HEK293 (cell line): ENCODE measurements at regions not wholly inside any gene's neighbourhood (a gene's known extent, or its start where the extent isn't known, plus 50 kb on each side); places are given as distances from the start of the nearest gene placed in this dataset.

Experiments
- CTCF ChIA-PET: fragments of 350-600 bp; formaldehyde crosslinking; extraction: SDS; loops from one replicate; lab custom pipeline; 2021; ENCODE audit warnings: antibody characterized with exemption; lab: Yijun Ruan, JAX
- POLR2A ChIA-PET: fragments of 300-600 bp; formaldehyde crosslinking; extraction: SDS; loops from one replicate; lab custom pipeline; 2020; ENCODE audit warnings: antibody characterized with exemption, inconsistent platforms; lab: Yijun Ruan, JAX
- H3K27ac ChIP-seq: fragments of 200-500 bp; sonication (Bioruptor generic); 2 replicates; pipeline ENCODE4 v1.5.1; 2014; ENCODE audit warnings: low read depth, low read length, control low read depth, inconsistent platforms; ENCODE audit errors: extremely low read depth
- H3K36me3 ChIP-seq, 2 experiments: fragments of 200-500 bp in 1 of 2; sonication (Bioruptor generic) in 1 of 2; 1 replicate in 1 of 2; 2 replicates in 1 of 2; pipeline ENCODE4 v1.5.1; 2014 to 2017; ENCODE audit warnings: inconsistent platforms in 2 of 2, low read length in 2 of 2; ENCODE audit not compliant: control insufficient read depth in 2 of 2, insufficient read depth in 1 of 2
- H3K4me1 ChIP-seq: fragments of 200-500 bp; sonication (Bioruptor generic); 2 replicates; pipeline ENCODE4 v1.5.1; 2014; ENCODE audit warnings: mild to moderate bottlenecking, low read length, inconsistent platforms; ENCODE audit not compliant: control insufficient read depth, insufficient read depth
- H3K4me3 ChIP-seq: 2 replicates; pipeline ENCODE4 v1.5.1; 2011; ENCODE audit warnings: low read depth, mild to moderate bottlenecking, control low read depth, low read length, moderate library complexity
- H3K9me3 ChIP-seq: fragments of 200-500 bp; sonication (Bioruptor generic); 2 replicates; pipeline ENCODE4 v1.5.1; 2014; ENCODE audit warnings: low read depth, low read length, inconsistent platforms; ENCODE audit not compliant: control insufficient read depth, insufficient read depth
- GLIS1 ChIP-seq: fragments of 450-650 bp; formaldehyde crosslinking; IDR thresholded peaks from 2 replicates; pipeline ENCODE4 v1.5.1; 2016; ENCODE audit warnings: missing biosample characterization, missing genetic modification characterization
- REPIN1 ChIP-seq: fragments of 450-650 bp; formaldehyde crosslinking; IDR thresholded peaks from 2 replicates; pipeline ENCODE4 v1.5.1; 2017; ENCODE audit warnings: missing biosample characterization, missing genetic modification characterization, low read depth
- SALL2 ChIP-seq: fragments of 450-650 bp; formaldehyde crosslinking; IDR thresholded peaks from 2 replicates; pipeline ENCODE4 v1.5.0; 2017; ENCODE audit warnings: missing biosample characterization, mild to moderate bottlenecking, missing genetic modification characterization, borderline replicate concordance
- ZNF280D ChIP-seq: fragments of 450-650 bp; formaldehyde crosslinking; IDR thresholded peaks from 2 replicates; pipeline ENCODE4 v1.5.1; 2016; ENCODE audit warnings: missing biosample characterization, missing genetic modification characterization
- ZNF341 ChIP-seq: fragments of 450-650 bp; formaldehyde crosslinking; IDR thresholded peaks from 2 replicates; pipeline ENCODE4; 2016; ENCODE audit warnings: low read depth, missing biosample characterization, missing genetic modification characterization
- ZNF350 ChIP-seq: fragments of 450-650 bp; formaldehyde crosslinking; IDR thresholded peaks from 2 replicates; pipeline ENCODE4 v1.5.0; 2017; ENCODE audit warnings: missing biosample characterization, mild to moderate bottlenecking, missing genetic modification characterization
- ZNF449 ChIP-seq: fragments of 450-650 bp; formaldehyde crosslinking; IDR thresholded peaks from 2 replicates; pipeline ENCODE4 v1.5.1; 2017; ENCODE audit warnings: missing biosample characterization, mild to moderate bottlenecking, missing genetic modification characterization, moderate library complexity
- ZNF513 ChIP-seq: fragments of 450-650 bp; IDR thresholded peaks from 2 replicates; pipeline ENCODE4 v1.5.1; 2018; ENCODE audit warnings: missing biosample characterization, missing genetic modification characterization
- ZNF555 ChIP-seq: fragments of 450-650 bp; formaldehyde crosslinking; conservative IDR thresholded peaks from 2 replicates; pipeline ENCODE4 v1.5.1; 2017; ENCODE audit warnings: missing biosample characterization, mild to moderate bottlenecking, missing genetic modification characterization, inconsistent platforms
- ZNF624 ChIP-seq: fragments of 450-650 bp; formaldehyde crosslinking; IDR thresholded peaks from 2 replicates; pipeline ENCODE4 v1.5.1; 2017; ENCODE audit warnings: missing biosample characterization, missing genetic modification characterization
- ZNF626 ChIP-seq: fragments of 450-650 bp; sonication (Bioruptor Pico); formaldehyde crosslinking; IDR thresholded peaks from 2 replicates; pipeline ENCODE4 v1.5.1; 2018; ENCODE audit warnings: missing biosample characterization, missing genetic modification characterization, inconsistent platforms
- ZNF677 ChIP-seq: fragments of 450-650 bp; IDR thresholded peaks from 2 replicates; pipeline ENCODE4 v1.5.0; 2018; ENCODE audit warnings: missing biosample characterization, mild to moderate bottlenecking, missing genetic modification characterization, moderate library complexity
- ZNF768 ChIP-seq: fragments of 450-650 bp; formaldehyde crosslinking; IDR thresholded peaks from 2 replicates; pipeline ENCODE4 v1.5.1; 2018; ENCODE audit warnings: missing biosample characterization, mild to moderate bottlenecking, missing genetic modification characterization
- TF ChIP-seq, protein P1 (sequence below): fragments of 450-650 bp; formaldehyde crosslinking; IDR thresholded peaks from 2 replicates; pipeline ENCODE4 v1.5.1; 2016; ENCODE audit warnings: missing biosample characterization, missing genetic modification characterization, borderline replicate concordance
- TF ChIP-seq, protein P2 (sequence below): fragments of 450-650 bp; formaldehyde crosslinking; IDR thresholded peaks from 2 replicates; pipeline ENCODE4 v1.5.0; 2017; ENCODE audit warnings: missing biosample characterization, missing genetic modification characterization, borderline replicate concordance
- TF ChIP-seq, protein P3 (sequence below): fragments of 450-650 bp; IDR thresholded peaks from 2 replicates; pipeline ENCODE4 v1.5.1; 2018; ENCODE audit warnings: missing biosample characterization, mild to moderate bottlenecking, missing genetic modification characterization
- TF ChIP-seq, protein P4 (sequence below): fragments of 450-650 bp; formaldehyde crosslinking; IDR thresholded peaks from 2 replicates; pipeline ENCODE4 v1.5.1; 2016; ENCODE audit warnings: missing biosample characterization, missing genetic modification characterization
- TF ChIP-seq, protein P5 (sequence below): fragments of 450-650 bp; formaldehyde crosslinking; IDR thresholded peaks from 2 replicates; pipeline ENCODE4 v1.5.1; 2016; ENCODE audit warnings: missing biosample characterization, missing genetic modification characterization

DNA sequence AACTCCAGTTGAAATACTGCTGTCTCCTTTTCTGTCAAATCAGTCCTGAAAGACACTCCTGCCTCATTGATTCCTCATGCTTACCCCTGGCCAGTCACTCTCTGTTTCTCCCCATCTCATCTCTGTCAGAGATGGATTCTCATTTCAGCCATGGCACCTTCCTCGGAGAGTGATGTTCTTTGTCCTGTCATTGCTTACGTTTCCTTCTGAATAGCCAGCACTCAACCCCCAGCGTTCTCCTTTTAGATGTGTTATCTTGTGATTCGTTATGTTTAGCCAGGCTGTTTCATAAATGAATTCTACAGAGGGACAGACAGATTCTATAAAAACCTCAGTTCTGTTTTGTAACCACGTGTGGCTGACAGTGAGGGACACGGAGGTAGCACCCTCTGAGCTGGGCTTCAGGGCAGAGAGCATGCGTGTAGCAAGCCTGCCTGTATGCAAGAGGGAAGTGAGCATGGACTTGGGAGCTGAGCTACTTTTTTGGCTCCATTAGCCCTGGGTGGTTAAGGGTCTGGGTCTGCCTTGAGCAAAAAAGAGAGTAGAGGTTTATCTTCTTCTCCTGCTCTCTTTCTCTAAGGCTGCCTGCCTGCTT, 354.6 kb downstream of the DDX10 start:
- Histone ChIP-seq H3K9me3 (no peaks in the 10 kb centered on the region), H3K4me1 (no peaks in the 10 kb centered on the region), H3K36me3 (no peaks in the 10 kb centered on the region), H3K4me3 (no peak overlapping the region), H3K27ac (no peak overlapping the region)
- POLR2A ChIA-PET: no interaction called here
- CTCF ChIA-PET: no interaction called here
- TF ChIP-seq, protein P1, sequence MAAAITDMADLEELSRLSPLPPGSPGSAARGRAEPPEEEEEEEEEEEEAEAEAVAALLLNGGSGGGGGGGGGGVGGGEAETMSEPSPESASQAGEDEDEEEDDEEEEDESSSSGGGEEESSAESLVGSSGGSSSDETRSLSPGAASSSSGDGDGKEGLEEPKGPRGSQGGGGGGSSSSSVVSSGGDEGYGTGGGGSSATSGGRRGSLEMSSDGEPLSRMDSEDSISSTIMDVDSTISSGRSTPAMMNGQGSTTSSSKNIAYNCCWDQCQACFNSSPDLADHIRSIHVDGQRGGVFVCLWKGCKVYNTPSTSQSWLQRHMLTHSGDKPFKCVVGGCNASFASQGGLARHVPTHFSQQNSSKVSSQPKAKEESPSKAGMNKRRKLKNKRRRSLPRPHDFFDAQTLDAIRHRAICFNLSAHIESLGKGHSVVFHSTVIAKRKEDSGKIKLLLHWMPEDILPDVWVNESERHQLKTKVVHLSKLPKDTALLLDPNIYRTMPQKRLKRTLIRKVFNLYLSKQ (tag by site-specific recombination): no peak
- no peak for TF ChIP-seq ZNF449 (tag by site-specific recombination)

- Histone ChIP-seq H3K9me3 (no peaks in the 10 kb centered on the region), H3K36me3 (no peaks in the 10 kb centered on the region), H3K4me1 (no peaks in the 10 kb centered on the region), H3K27ac (no peak overlapping the region), H3K4me3 (no peak overlapping the region)
- ChIA-PET POLR2A (no interaction called here), CTCF (no interaction called here)
- TF ChIP-seq ZNF341 (no peak), SALL2 (tag by site-specific recombination) (no peak), ZNF280D (tag by site-specific recombination) (no peak), ZNF555 (no peak), REPIN1 (tag by site-specific recombination) (no peak), ZNF626 (no peak), GLIS1 (tag by site-specific recombination) (no peak), ZNF677 (tag by site-specific recombination) (no peak), ZNF513 (tag by site-specific recombination) (no peak), ZNF350 (tag by site-specific recombination) (no peak), ZNF768 (no peak), ZNF624 (tag by site-specific recombination) (no peak)
- TF ChIP-seq, protein P2, sequence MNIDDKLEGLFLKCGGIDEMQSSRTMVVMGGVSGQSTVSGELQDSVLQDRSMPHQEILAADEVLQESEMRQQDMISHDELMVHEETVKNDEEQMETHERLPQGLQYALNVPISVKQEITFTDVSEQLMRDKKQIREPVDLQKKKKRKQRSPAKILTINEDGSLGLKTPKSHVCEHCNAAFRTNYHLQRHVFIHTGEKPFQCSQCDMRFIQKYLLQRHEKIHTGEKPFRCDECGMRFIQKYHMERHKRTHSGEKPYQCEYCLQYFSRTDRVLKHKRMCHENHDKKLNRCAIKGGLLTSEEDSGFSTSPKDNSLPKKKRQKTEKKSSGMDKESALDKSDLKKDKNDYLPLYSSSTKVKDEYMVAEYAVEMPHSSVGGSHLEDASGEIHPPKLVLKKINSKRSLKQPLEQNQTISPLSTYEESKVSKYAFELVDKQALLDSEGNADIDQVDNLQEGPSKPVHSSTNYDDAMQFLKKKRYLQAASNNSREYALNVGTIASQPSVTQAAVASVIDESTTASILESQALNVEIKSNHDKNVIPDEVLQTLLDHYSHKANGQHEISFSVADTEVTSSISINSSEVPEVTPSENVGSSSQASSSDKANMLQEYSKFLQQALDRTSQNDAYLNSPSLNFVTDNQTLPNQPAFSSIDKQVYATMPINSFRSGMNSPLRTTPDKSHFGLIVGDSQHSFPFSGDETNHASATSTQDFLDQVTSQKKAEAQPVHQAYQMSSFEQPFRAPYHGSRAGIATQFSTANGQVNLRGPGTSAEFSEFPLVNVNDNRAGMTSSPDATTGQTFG (tag by site-specific recombination): no peak
- TF ChIP-seq, protein P3, sequence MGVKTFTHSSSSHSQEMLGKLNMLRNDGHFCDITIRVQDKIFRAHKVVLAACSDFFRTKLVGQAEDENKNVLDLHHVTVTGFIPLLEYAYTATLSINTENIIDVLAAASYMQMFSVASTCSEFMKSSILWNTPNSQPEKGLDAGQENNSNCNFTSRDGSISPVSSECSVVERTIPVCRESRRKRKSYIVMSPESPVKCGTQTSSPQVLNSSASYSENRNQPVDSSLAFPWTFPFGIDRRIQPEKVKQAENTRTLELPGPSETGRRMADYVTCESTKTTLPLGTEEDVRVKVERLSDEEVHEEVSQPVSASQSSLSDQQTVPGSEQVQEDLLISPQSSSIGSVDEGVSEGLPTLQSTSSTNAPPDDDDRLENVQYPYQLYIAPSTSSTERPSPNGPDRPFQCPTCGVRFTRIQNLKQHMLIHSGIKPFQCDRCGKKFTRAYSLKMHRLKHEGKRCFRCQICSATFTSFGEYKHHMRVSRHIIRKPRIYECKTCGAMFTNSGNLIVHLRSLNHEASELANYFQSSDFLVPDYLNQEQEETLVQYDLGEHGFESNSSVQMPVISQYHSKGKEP (tag by site-specific recombination): no peak
- TF ChIP-seq, protein P4, sequence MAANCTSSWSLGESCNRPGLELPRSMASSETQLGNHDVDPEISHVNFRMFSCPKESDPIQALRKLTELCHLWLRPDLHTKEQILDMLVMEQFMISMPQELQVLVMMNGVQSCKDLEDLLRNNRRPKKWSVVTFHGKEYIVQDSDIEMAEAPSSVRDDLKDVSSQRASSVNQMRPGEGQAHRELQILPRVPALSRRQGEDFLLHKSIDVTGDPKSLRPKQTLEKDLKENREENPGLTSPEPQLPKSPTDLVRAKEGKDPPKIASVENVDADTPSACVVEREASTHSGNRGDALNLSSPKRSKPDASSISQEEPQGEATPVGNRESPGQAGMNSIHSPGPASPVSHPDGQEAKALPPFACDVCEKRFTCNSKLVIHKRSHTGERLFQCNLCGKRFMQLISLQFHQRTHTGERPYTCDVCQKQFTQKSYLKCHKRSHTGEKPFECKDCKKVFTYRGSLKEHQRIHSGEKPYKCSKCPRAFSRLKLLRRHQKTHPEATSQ (tag by site-specific recombination): no peak
- TF ChIP-seq, protein P5, sequence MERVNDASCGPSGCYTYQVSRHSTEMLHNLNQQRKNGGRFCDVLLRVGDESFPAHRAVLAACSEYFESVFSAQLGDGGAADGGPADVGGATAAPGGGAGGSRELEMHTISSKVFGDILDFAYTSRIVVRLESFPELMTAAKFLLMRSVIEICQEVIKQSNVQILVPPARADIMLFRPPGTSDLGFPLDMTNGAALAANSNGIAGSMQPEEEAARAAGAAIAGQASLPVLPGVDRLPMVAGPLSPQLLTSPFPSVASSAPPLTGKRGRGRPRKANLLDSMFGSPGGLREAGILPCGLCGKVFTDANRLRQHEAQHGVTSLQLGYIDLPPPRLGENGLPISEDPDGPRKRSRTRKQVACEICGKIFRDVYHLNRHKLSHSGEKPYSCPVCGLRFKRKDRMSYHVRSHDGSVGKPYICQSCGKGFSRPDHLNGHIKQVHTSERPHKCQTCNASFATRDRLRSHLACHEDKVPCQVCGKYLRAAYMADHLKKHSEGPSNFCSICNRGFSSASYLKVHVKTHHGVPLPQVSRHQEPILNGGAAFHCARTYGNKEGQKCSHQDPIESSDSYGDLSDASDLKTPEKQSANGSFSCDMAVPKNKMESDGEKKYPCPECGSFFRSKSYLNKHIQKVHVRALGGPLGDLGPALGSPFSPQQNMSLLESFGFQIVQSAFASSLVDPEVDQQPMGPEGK: no peak
These were observed 358.2 kb downstream of the DDX10 start for GRCh38 chr11:109023036-109023435.
